ENCODE measurements at regions not wholly inside any gene's neighbourhood (a gene's known extent, or its start where the extent isn't known, plus 50 kb on each side); places are given as distances from the start of the nearest gene placed in this dataset.

GRCh38 chr12:77696183-77696582 lies 134.5 kb upstream of the NAV3 start:
- TF ChIP-seq FOSL2 (IDR thresholded peaks at IDR 0.05) (no peak), FOSL2 (CRISPR knock-in tag; IDR thresholded peaks at IDR 0.05) (no peak), PBX3 (IDR thresholded peaks at IDR 0.05) (no peak), SMC3 (IDR thresholded peaks at IDR 0.05) (no peak)

Measured in A549 (cell line).